ENCODE measurements at regions not wholly inside any gene's neighbourhood (a gene's known extent, or its start where the extent isn't known, plus 50 kb on each side); places are given as distances from the start of the nearest gene placed in this dataset.

GRCh38 chr11:116115801-116116200, 611.6 kb upstream of the CADM1 start:
- no peak for DNase-seq

DNA sequence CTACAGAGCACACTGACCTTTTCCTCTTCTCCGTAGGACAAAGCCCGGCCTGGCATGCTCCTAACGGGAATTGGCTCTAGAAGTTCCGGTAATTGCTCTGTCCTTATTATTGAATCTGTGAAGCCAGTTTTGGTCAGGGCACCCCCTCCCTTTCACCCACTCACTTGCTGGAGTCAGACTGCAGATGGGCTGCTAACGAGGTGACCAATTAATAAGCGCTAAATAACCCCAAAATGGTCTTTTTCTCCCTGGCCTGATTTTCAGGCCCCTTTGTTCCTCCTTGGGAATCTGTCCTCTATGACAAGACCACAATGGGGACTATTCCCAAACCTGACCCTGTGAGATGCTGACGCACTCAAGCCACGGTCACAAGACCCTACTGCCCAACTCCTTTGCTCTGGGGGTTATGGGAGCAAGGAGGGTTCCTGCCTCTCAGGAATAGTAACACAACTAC, 610.0 kb upstream of the CADM1 start:
- DNase-seq = no peak

GRCh38 chr11:116112087-116112935, 608.1 kb upstream of the CADM1 start:
- no peak for DNase-seq

- no peak for DNase-seq
These were observed 607.3 kb upstream of the CADM1 start for GRCh38 chr11:116111546-116111945.

DNA sequence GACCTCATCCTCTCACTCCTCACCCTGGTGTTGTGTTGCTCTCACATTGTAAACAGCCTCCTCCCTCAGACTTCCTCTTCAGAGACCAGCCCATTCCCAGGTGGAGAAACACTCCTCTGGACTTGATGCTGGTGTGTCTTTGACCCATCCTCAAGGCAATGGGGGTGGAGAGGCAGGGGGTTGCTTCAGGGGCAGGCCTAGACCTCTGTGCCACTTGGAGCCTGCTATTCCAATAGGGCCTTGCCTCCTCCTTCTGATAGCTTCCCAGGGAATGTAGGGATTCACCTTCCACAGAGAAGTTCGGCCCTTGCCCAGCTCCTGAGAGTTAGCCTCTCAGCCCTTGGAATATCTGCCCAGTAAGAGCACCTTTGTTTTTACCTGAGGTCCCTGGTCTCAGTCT, 606.6 kb upstream of the CADM1 start:
- DNase-seq = no peak

DNA sequence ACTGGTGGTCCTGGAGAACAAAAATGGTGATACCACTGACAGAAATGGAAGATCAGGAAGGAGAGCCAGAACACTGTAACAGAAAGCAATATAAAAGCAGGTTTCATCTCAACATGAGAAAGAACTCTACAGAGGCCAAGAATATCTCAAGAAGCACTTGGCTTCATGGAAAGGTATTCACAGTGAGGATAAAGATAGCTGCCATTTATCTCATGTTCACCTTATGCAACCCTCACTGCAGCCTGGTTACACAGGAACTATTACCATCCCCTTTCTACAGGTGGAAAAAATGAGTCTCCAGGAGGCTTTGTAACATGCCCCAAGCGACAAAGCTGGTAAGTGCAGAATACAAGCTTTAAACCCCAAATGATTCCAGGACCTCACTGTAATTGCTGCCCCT, 606.1 kb upstream of the CADM1 start:
- no peak for DNase-seq

DNA sequence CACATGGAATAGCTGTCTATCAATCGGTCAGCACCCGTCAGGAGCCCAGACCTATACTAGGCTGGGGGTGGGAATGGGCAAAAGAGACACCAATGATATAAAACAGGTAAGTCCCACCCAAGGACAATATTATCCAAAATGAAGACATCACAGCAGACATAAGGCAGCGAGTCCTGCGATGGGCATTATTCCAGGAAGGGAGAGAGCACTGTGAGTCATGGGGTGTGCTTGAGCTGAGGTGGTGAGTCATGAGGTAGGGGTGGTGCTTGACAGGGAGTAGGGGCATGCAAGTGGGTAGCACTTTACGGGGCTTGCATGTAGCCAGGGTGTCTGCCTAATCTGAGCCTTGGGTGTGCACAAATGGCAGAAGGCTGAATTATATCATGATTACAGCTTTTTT, 605.0 kb upstream of the CADM1 start:
- no peak for DNase-seq

DNA sequence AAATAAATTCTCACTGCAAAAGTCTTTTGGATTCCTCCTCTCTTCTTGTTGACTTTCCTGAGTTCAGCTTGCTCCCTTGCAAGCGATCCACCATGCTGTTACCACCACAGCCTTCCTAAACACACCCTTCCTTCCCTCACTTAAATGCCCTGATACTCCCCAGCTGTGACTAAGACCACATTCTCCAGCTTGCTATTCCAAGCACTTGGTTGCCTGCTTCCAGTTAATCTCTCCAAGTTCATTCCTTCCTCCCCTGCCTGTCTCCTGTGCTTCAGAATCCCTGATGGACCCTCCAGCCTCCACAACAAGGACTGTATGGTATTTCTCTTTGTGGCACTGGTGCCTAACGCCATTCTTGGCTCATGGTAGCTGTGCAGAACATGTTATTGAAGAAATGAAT, 603.9 kb upstream of the CADM1 start:
- no peak for DNase-seq

- no peak for DNase-seq
These were observed 603.0 kb upstream of the CADM1 start for GRCh38 chr11:116107229-116107628.

DNA sequence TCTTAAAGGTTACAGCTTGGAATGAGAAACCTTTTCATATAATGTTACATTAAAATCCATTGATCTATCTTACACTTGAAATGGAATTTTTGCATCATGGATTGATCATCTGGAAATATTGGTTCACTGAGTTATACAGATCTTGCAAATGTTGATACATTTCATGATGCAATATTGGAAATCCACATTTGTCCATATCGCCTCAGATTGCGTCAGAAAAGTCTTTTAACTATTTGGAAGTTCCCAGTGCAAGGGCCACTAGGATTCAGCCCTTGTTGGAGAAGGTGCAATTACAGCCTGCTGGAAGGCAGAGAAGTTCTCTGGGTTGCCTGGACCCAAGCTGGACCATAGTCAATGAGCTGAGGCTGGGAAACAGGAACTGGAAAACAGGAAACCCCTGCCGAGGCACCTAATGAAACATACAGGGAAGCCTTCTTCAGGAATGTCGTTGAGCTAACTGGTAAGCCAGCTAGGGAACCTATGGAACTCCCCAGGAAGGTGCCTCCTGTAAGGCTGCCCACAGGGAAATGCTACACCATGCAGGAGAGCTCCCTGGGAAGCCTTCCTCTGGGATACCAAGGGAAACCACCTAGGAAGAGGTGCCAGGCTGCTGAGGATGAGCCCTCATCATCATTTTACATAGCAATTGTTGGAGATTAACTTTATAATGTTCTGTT, 600.4 kb upstream of the CADM1 start:
- no peak for DNase-seq

DNA sequence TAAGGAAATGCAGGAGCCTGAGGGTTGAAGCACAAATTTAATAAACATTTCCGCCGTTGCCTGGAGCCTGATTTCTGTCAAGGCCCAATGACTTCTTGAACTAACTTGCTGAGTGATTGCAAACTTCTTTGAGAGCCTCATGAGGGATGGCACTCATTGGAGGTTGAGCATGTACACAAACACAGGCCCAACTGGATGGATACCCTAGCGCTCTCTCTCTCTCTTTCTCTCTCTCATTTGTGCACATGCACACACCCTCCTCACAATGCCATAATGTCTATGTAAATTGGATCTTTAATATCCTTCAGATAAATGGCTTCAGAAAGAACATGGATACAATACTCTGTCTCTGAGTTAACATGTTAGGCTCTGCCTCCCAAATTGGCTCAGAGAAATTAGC, 597.7 kb upstream of the CADM1 start:
- DNase-seq = no peak

- no peak for DNase-seq
These were observed 595.8 kb upstream of the CADM1 start for GRCh38 chr11:116100016-116100415.

DNA sequence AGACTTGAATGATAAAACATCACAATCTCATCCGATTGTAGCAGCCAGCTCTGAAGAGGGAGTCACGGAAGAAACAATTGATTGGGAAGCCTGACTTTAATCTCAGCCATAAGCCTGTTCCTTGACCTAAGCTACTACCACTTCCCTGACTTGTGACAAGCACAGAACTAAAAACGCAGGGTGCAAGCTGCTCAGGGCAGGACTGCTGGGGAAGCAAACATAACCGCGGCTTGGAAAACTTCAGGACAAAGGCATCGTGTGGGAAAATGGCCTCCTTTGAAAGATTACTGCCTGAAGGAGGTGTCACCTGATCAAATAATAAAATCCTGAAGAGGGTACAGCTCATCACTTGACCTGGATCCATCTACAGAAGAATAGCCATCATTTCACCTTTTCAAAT, 595.3 kb upstream of the CADM1 start:
- no peak for DNase-seq

DNA sequence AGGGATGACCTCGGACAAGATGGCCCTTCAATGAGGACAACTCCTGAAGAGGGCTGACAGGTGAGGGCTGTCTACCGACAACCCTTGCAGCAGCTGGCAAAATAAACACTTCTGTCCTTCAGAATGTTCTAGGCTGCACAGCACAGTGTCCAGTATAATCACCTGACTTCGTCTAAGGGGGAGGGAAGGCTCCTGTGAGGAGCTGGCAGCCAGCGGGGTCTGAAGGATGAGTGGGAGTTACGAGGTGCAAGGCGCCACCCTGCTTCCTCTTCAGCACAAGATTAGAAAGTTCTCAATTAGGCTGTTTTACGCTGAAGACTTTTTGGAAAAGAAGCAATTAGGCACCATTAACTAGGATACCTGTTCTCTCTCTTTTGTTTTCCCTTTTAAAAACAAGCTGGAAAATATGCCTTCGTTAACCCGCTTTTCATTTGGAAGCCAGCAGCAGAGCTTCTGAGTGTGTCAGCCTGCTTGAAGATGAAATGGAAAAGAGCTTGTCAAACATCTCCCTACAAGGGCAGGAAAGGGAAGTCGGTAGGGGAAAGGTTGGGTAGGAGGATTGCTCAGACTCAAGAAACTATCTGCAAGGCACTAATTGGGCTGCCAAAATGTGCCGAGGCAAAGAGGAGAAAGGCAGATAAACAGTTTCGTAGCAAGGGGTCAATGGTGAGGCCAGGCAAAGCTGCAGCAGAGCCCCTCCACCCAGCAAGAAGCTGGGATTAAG, 592.2 kb upstream of the CADM1 start:
- DNase-seq = no peak

GRCh38 chr11:116093481-116094270, 589.5 kb upstream of the CADM1 start:
- no peak for DNase-seq

GRCh38 chr11:116093065-116093464, 588.9 kb upstream of the CADM1 start:
- no peak for DNase-seq

DNA sequence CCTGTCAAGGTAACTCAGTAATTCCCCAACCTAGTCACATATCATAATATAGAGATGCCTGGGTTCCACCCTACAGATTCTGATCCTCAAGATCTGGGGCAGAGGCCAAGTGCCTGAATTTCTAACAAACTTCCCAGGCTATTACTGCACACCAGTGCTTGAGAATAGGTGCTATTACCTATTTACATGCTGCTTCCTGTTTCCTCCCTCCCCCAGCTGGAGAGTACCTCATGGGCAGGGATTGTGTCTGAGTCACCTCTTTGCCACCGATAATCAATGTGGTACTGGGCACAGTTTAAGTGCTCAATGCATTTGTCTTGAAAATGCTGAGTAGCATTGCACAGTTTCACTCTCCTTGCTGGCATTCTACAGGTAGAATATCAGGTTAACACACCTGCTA, 582.2 kb upstream of the CADM1 start:
- DNase-seq = no peak

DNA sequence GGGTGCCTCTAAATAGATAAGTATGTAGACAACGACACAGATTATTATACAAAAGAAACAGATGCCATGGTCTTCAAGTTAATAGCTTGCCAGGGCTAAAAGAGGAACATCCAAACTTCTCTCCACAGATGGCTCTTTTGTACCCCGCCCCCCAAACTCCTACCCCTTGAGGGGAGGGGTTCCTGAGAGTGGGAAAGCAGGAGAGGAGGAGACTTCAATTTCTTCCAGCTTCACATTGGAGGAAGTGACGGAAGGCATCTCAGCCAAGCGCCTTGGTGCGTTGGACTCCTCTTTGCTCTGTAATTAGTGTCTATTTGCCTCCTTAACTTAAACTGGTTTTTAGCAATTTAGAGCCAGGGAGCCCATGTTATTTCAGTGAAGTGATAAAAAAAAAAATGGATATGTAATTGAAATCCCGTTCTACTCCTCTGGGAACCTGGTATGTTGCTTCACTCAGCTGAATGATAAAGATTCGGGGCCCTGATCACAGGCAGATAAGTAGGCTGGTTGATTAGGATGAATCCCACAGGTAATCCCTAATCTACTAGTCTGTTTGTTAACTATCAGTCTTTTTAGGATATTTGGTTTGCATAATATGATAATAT, 580.9 kb upstream of the CADM1 start:
- DNase-seq = no peak

DNA sequence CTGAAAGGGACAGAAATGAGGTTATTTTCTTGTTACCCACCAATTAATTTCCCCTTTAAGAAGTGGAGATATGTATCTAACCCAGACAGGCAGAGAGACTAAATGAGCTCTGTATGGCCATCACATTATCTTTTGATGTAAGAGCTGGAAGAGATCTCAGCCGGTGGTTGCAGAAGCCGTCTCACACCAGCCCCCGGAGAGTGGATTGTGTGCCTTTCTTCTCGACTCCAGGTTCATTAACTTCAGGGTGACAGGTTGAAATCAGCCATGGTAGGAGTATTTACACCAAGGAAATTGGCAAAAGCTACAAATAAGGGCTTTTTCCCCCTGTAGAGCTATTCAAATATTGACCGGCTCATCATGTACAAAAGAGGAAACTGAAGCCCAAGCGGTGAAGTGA, 580.3 kb upstream of the CADM1 start:
- DNase-seq = no peak

- no peak for DNase-seq
These were observed 578.0 kb upstream of the CADM1 start for GRCh38 chr11:116082256-116082655.

GRCh38 chr11:116079580-116079979, 575.4 kb upstream of the CADM1 start:
- DNase-seq = no peak
